HG03064 (cell line): ENCODE measurements at regions not wholly inside any gene's neighbourhood (a gene's known extent, or its start where the extent isn't known, plus 50 kb on each side); places are given as distances from the start of the nearest gene placed in this dataset.
"Not testable (repeated sequence)": the region's sequence is repeated elsewhere in the genome, so short reads cannot be mapped to it uniquely, and the experiment has no call there.

Source experiments
- ATAC-seq: cut with Tn5 transposase; IDR thresholded peaks from one replicate; pipeline ENCODE4 v1.9.1; 2021; ENCODE audit warnings: low read depth; ENCODE audit not compliant: unreplicated experiment

DNA sequence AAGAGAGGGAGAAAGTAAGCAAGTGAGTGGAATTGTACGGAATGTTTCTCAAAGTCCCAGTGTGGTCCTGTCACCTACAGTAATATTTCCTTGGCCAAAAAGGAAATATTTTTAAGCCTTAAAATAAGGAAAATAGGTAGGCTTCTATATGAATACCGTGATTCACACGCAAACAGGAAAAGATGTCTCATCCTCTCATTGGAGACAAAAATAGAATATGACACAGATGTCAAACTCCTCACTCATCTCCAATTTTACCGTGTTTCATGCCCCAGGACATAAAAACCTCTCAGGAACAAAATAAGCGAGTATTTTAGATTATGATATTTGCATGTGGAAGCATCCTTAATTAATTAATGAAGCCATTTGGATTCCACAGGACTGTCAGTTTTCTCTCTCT is 1269.5 kb downstream of the RAPGEF2 start:
- no peak for ATAC-seq

- ATAC-seq, result no peak
Observed at GRCh38 chr4:160373911-160374310, 1271.0 kb downstream of the RAPGEF2 start.

DNA sequence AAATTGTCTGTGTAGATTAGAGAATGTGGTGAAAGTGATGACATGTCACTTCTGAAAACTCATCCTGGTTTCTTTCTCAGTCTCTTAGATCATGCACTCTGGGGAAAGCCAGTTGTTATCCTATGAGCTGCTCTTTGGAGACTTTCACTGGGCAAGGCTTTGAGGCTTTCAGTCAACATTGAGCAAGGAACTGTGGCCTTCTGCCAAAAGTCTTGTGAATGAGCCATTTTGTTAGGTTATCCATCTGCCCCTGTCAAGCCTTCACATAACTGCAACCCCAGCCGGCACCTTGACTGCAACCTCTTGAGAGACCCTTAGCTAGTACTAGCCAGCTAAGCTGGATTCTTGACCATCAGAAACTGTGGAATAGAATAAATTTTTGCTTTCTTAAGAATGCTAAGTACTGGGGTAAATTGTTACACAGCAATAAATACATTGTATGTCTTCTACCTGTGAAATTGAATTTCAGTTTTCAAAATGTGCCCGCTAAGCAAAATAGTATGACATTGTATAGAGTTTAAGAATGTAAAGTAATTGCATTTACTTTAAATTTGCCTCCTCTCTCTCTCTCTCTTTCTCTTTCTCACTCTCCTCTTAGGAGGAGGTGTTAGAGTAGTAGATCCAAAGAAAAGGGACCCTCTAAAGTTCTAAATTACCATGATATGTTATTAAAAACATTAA is 1273.0 kb downstream of the RAPGEF2 start:
- no peak for ATAC-seq

- ATAC-seq, result no peak
Observed at GRCh38 chr4:160386846-160387245, 1284.0 kb downstream of the RAPGEF2 start.

GRCh38 chr4:160399826-160400225 is 1296.9 kb downstream of the RAPGEF2 start:
- ATAC-seq, result no peak

DNA sequence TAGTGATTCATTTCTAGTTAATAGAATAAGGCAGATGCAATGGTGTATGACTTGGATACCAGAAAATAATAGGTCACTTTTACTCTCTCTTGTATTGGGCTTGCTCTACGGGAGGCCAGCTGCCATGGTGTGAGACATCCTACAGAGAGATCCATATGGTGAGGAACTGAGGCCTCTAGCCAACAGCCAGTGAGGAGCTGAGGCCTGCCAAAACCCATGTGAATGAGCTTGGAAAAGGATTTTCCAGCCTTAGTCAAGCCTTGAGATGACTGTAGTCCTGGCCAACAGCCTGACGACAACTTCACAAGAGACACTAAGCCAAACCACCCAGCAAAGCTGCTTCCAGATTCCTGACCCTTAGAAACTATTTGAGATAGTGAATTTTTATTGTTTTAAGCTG is 1300.2 kb downstream of the RAPGEF2 start:
- no peak for ATAC-seq

GRCh38 chr4:160406263-160406825 is 1303.5 kb downstream of the RAPGEF2 start:
- no peak for ATAC-seq

DNA sequence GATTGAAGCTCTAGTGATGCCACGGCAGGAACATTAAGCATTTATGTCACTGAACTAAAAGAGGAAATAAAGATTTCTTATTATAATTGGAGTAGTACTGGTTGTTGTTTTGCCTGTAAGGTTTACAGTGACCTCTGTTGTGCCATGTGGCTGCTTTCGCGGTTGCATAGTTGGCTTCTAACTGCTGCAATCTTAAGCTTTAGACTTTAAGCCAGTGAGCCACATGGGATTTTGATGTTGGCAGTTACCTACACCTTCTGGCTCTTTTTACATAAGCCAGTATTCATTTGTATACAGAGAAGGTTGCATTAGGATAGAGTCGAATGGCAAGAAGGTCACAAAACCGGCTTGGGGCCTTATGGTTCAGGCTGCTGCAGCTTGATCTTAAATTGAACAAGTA is 1311.6 kb downstream of the RAPGEF2 start:
- ATAC-seq, result no peak

GRCh38 chr4:160423879-160424451 is 1321.1 kb downstream of the RAPGEF2 start:
- no peak for ATAC-seq

- ATAC-seq, result no peak
Observed at GRCh38 chr4:160426233-160426632, 1323.4 kb downstream of the RAPGEF2 start.

- ATAC-seq, result no peak
Observed at GRCh38 chr4:160450876-160451275, 1348.0 kb downstream of the RAPGEF2 start.

- ATAC-seq, result not testable (repeated sequence)
Observed at GRCh38 chr4:160481696-160482690, 1379.1 kb downstream of the RAPGEF2 start.

GRCh38 chr4:160485071-160485687 is 1382.3 kb downstream of the RAPGEF2 start:
- ATAC-seq, result no peak

GRCh38 chr4:160492181-160492580 is 1389.3 kb downstream of the RAPGEF2 start:
- no peak for ATAC-seq

DNA sequence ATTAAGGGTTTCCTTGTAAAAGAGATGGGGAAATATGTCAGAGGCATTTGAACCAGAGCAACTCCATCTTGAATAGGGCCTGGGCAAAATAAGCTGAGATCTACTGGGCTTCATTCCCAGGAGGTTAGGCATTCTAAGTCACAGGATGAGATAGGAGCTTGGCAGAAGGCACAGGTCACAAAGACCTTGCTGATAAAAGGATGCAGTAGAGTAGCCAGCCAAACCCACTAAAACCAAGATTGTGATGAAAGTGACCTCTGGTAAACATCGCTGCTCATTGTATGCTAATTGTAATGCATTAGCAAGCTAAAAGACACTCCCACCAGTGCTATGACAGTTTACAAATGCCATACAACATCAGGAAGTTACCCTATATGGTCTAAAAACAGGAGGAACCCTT is 1390.3 kb downstream of the RAPGEF2 start:
- no peak for ATAC-seq

GRCh38 chr4:160495356-160495755 is 1392.5 kb downstream of the RAPGEF2 start:
- no peak for ATAC-seq

DNA sequence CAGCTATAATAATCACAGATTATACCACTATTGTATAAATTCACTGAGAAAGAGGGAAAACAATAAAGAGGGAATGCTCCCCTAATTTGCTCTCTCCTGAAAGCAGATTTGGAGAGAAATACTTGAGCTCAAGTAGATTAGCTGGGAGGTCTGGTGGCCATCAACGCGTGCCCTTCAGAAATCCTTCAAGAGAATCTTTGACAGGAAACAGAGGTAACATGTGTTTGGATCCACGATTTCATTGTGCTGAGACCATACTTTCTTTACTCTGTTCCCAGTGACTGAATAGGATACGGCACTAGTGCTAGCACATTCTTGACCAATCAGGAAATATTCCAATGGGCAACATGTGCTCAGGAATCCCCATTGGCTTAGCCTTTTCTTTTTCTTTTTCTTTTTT is 1395.3 kb downstream of the RAPGEF2 start:
- ATAC-seq, result no peak

- ATAC-seq, result no peak
Observed at GRCh38 chr4:160505724-160506123, 1402.8 kb downstream of the RAPGEF2 start.

DNA sequence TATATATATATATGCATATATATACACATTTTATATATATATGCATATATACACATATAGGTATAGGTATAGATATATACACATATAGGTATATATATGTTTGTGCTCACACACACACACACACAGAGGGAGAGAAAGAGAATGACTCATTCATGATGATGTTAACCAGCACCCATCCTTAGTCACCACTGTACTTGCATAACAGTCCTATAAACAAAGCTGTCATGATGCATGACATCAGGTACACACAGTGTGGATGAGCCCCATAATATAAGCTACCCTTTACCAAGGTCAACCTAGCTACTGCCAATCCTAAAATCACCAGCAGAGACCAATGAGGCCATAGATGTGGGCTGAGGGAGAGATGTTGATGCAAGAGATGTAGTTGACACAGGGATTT is 1408.0 kb downstream of the RAPGEF2 start:
- no peak for ATAC-seq

GRCh38 chr4:160514126-160514525 is 1411.2 kb downstream of the RAPGEF2 start:
- no peak for ATAC-seq

GRCh38 chr4:160523231-160523630 is 1420.4 kb downstream of the RAPGEF2 start:
- no peak for ATAC-seq
